HepG2 (cell line): ENCODE measurements at regions not wholly inside any gene's neighbourhood (a gene's known extent, or its start where the extent isn't known, plus 50 kb on each side); places are given as distances from the start of the nearest gene placed in this dataset.

Experiments used
- BATF2 ChIP-seq: sonication (generic); formaldehyde crosslinking; IDR thresholded peaks from 2 replicates; pipeline ENCODE4 v1.8.0; 2022; ENCODE audit warnings: mild to moderate bottlenecking, missing genetic modification reagents, moderate library complexity
- CENPT ChIP-seq: sonication (generic); formaldehyde crosslinking; IDR thresholded peaks from 2 replicates; pipeline ENCODE4 v1.8.0; 2022; ENCODE audit warnings: low read depth, mild to moderate bottlenecking, moderate library complexity, missing genetic modification reagents
- FOXK2 ChIP-seq: fragments of 450-650 bp; IDR thresholded peaks from 2 replicates; pipeline ENCODE4 v1.6.1; 2016
- FUBP1 ChIP-seq: sonication (generic); formaldehyde crosslinking; IDR thresholded peaks from 2 replicates; pipeline ENCODE4 v1.5.1; 2020; ENCODE audit warnings: missing genetic modification reagents, mild to moderate bottlenecking, borderline replicate concordance
- HDAC6 ChIP-seq: fragments of 200-600 bp; sonication (generic); IDR thresholded peaks from 2 replicates; pipeline ENCODE4 v1.7.0; 2017; ENCODE audit warnings: mild to moderate bottlenecking, antibody characterized with exemption, low read length, low read depth
- HIVEP1 ChIP-seq: sonication (generic); formaldehyde crosslinking; IDR thresholded peaks from 2 replicates; pipeline ENCODE4 v1.4.0; 2020; ENCODE audit warnings: mild to moderate bottlenecking, missing genetic modification reagents
- ZNF343 ChIP-seq: sonication (generic); formaldehyde crosslinking; IDR thresholded peaks from 2 replicates; pipeline ENCODE4 v1.4.0; 2020; ENCODE audit warnings: mild to moderate bottlenecking, missing genetic modification reagents

- TF ChIP-seq ZNF343 = no peak
- no peak for TF ChIP-seq HIVEP1 (CRISPR knock-in tag)
- no peak for TF ChIP-seq FOXK2
- no peak for TF ChIP-seq BATF2 (CRISPR knock-in tag)
- no peak for TF ChIP-seq CENPT (CRISPR knock-in tag)
- no peak for TF ChIP-seq HDAC6
- no peak for TF ChIP-seq FUBP1 (CRISPR knock-in tag)
These were observed 337.4 kb upstream of the ATP10B start for GRCh38 chr5:161189452-161189851.
